ENCODE measurements at regions not wholly inside any gene's neighbourhood (a gene's known extent, or its start where the extent isn't known, plus 50 kb on each side); places are given as distances from the start of the nearest gene placed in this dataset.
"Not testable (repeated sequence)": the region's sequence is repeated elsewhere in the genome, so short reads cannot be mapped to it uniquely, and the experiment has no call there.

- no peak for DNase-seq
Measured at GRCh38 chr2:22185251-22185650, 1061.5 kb downstream of the TDRD15 start.

DNA sequence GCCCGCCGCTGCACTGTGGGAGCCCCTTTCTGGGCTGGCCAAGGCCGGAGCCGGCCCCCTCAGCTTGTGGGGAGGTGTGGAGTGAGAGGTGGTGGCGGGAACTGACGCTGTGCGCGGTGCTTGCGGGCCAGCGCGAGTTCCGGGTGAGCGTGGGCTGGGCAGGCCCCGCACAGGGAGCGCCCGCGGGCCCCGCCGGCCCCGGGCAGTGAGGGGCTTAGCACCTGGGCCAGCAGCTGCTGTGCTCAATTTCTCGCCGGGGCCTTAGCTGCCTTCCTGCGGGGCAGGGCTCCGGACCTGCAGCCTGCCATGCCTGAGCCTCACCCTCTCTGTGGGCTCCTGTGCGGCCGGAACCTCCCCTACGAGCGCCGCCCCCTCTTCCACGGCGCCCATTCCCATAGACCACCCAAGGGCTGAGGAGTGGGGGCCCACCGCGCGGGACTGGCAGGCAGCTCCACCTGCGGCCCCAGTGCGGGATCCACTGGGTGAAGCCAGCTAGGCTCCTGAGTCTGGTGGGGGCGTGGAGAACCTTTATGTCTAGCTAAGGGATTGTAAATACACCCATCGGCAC is 1062.6 kb downstream of the TDRD15 start:
- not testable (repeated sequence) for DNase-seq

- DNase-seq: no peak
Measured at GRCh38 chr2:22189893-22190480, 1066.2 kb downstream of the TDRD15 start.

DNA sequence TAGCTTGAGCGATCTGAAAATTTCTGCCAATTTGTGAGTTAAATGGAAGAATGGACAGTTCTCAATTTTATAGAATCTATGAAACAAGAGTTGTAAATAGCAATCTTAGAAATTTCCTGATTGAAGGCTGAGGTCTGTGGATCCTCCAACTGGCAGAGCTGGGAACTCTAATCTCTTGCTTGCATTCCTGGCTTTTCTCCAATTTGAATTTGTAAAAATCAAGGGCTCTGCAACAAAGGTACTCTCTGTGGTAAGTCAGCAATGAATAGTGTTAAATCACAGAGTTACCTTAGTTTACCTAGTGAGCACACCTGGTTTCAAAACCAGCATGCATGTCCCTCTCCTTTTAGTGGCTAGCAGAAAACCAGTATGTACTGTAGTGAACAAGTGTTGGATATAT is 1070.5 kb downstream of the TDRD15 start:
- no peak for DNase-seq

DNA sequence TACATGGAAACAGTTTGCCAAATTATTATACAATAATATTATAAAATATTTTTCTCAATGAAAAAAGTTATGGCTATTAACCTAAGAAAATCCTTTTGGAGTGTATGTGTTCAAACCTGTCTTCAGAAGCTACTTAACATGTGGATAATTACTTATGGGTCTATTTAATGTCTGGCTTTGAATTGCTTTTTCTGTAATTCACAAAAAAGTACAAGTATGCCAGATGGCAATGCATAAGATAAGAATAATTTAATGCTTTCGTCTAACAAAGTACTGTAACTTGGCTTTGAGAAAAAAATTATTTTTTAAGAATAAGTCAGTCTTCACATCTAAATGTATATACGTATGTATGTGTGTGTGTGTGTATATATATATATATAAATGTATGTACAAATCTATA is 1073.0 kb downstream of the TDRD15 start:
- no peak for DNase-seq

DNA sequence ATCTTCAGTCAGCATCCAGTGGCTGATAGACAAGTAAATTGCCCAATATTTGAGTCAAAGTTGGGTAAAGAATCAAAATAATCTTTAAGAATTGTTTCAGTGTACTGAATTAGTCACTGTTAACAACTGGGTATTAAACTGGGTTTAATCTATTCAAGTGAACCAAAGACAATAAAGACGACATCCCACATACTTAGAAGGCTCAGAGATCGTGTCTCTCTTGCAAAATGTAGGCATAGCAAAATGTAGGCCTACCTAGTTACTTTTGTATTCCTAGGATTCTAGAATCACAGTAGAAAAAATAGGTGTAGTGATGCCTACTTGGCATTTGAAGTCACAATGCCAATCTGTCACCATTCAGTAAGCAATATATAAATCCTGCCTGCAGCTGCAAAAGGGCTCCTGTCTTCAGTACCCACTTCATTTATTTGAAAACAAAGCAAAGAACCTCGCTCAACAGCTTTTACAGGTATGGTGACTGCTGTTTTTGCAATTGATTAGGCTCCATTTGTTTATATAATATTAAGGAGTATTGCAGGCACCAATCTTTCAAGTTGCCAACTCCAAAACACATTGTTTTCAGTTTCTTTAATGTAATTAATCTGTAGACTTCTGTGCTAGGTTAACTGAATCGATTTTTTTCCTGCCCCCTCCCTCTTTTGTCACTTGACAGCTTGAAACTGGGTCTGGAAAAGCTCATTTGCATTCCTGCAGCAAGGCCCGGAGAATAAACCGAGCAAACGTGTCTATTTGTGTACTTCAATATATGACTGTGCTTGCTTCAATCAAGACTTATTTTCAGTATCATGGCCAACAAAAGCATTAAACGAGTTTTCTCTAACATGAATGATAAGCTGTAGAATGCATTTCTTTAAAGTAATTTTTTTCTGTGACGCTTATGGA is 1074.9 kb downstream of the TDRD15 start:
- no peak for DNase-seq

- no peak for DNase-seq
Measured at GRCh38 chr2:22199994-22200393, 1076.2 kb downstream of the TDRD15 start.

GRCh38 chr2:22209545-22209944 is 1085.8 kb downstream of the TDRD15 start:
- no peak for DNase-seq

- DNase-seq: no peak
Measured at GRCh38 chr2:22213237-22213636, 1089.5 kb downstream of the TDRD15 start.

DNA sequence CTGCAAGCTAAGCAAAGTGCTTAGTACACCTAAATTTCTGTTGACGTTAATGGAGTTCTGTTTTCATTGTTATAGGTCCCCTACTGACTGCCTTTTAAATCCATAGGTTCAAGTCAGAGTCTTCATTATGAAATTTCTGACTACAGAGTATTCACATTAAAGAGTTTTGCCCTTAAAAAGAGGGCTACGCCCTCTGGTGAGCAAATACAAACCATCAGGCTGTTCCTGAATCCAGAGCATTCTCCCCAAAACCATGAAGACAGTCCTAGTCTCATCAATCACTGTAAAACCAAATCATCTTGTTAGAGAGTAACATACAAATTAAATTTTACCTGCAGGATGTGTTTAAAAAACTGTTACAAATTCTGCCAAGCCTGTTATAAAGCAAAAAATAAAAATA is 1091.7 kb downstream of the TDRD15 start:
- no peak for DNase-seq

DNA sequence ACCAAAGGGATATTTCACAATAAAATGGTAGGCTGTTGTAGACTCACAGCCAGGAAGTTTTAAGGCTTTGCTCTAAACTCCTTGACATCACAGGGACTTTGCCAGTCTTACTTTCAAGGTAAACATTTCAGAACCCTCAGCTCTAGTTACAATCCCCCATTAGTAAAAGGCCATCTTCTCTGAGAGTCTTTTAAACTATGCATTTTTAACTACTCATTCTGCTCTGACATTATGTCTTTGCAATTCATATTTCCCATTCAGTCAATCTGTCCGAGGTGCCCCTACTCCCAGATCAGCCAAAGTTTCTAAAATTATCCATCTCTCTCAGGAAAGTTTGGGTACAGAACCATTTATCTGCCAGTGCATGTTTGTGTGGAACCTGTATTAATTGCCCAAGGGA is 1094.1 kb downstream of the TDRD15 start:
- no peak for DNase-seq

- DNase-seq: no peak
Measured at GRCh38 chr2:22221006-22221405, 1097.2 kb downstream of the TDRD15 start.

GRCh38 chr2:22238967-22239366 is 1115.2 kb downstream of the TDRD15 start:
- no peak for DNase-seq

DNA sequence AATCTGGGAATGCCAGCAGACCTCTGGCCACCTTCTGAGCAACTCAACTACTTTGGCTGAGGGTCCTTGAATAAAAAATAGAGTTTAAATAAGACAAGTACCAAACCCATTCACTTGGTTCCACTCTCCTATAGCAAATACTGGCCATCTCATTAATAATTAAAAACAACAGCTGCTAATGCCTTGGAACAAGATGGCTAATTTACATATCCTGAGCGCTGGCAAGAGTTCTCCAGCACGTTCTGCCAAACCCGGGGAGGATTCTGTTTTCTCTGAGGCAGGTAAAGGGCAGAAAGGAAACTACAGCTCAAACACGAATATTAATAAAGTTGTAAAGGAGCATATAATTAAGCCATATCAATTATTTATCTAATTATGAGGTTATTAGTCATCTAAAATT is 1123.7 kb downstream of the TDRD15 start:
- DNase-seq: no peak

- DNase-seq: no peak
Measured at GRCh38 chr2:22248851-22249250, 1125.1 kb downstream of the TDRD15 start.

DNA sequence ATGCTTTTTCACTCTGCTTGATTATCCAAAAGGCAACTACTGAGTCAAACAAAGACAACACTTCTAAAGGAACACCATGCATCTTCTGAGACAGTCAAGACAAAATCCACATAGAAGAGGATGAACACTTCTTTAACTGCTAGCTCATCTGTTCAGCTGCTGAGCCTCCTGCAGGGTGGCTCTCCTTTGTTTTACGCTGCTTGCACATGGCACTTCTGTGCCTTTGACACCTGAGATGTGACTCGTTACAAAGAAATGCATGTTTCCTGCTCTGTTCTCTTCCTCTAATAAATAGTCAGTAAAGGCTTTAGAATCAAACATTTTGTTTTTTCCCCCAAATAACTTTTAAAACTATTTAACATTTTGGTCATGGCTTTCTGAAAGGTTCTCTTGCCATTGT is 1129.4 kb downstream of the TDRD15 start:
- DNase-seq: no peak

DNA sequence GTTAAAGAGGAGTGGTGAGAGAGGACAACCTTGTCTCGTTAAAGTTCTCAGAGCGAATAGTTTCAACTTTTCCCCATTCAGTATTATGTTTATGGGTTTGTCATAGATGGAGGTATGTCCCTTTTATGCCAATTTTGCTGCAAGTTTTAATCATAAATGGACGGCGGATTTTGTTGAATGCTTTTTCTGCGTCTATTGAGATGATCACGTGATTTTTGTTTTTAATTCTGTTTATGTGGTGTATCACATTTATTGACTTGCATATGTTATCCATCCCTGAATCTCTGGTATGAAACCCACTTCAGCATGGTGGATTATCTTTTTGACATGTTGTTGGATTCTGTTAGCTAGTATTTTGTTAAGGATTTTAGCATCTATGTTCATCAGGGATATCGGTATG is 1123.8 kb upstream of the KLHL29 start:
- no peak for DNase-seq

DNA sequence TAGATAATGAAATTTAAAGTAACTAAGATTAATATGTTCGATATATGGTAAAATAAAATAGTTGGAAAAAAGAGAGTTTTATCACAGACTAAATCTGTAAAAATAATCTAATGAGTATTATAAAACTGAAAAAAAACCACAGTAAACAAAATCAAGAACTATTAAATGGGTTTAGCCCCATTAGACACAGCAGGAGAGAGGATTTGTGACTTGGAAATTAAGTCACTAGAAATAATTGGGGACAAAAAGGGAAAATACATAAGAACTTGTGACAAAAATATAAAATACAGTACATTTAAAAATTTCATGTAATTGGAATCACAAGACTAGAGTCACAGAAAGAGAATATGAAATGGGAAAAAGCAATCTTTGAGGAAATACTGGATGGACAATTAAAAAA is 1114.6 kb upstream of the KLHL29 start:
- no peak for DNase-seq

DNA sequence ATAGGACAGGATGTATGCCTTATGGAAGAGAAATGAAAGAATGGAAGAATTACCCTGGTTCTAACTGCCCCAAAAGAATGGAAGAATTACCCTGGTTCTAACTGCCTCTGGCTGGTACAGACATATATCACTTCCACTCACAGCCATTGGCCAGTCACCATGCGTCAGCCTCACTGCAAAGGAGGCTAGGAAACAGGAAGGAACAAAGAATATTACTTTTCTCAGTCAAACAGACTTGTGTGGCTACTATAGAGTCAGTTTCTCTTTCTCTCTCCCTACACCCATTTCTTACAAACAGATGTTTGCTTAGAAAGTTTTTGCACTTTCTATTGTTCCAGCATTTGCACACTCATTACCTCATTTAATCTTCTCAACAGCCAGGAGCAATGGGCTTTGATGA is 1111.1 kb upstream of the KLHL29 start:
- DNase-seq: no peak

- DNase-seq: no peak
Measured at GRCh38 chr2:22274661-22275060, 1110.3 kb upstream of the KLHL29 start.

DNA sequence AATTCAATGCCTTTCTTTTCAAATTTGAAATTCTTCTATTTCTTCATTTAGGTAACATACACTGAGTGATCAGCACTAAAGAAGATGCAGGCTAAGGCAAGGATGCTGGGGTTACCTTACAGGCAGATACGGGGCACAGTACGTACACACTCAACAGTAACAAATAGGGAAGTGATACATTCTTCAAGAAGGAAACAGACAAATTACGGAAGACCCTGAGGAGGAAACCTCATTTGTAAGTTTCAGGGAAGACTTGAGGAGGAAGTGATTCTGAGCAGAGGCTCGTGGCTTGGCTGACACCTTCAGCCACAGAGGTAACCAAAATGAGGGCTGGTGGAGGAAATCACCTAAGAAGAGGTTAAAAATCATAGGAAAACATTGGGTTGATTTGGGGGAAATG is 1108.3 kb upstream of the KLHL29 start:
- DNase-seq: no peak

GRCh38 chr2:22279541-22279940 is 1105.4 kb upstream of the KLHL29 start:
- no peak for DNase-seq

- DNase-seq: no peak
Measured at GRCh38 chr2:22281033-22281432, 1103.9 kb upstream of the KLHL29 start.

DNA sequence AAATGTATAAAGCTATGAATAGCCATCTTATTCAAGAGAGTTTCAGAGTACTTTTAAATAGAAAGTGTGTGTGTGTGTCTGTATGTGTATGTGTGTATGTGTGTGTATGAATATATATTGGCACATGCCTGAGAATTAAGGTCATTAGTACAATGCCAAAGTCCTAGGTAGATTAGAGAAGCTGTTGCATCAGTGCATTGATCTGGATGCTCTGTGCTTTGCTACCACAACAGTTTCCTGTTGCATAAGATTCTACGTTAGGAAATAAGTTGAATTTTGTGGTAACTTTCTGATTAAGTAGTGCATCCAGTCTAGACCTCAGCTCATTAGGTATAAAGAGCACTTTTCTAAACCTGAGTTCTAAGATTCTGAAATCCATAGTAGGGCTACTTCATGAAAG is 1102.8 kb upstream of the KLHL29 start:
- no peak for DNase-seq
